GM19467 (cell line): ENCODE measurements at regions not wholly inside any gene's neighbourhood (a gene's known extent, or its start where the extent isn't known, plus 50 kb on each side); places are given as distances from the start of the nearest gene placed in this dataset.

Source experiments
- ATAC-seq: cut with Tn5 transposase; IDR thresholded peaks from one replicate; pipeline ENCODE4 v1.9.1; 2021; ENCODE audit warnings: mild to moderate bottlenecking, moderate library complexity; ENCODE audit not compliant: unreplicated experiment

- ATAC-seq, result no peak
These were observed 408.5 kb upstream of the SUCLG2 start for GRCh38 chr3:68062926-68063325.

- ATAC-seq, result no peak
These were observed 406.5 kb upstream of the SUCLG2 start for GRCh38 chr3:68060910-68061309.

- ATAC-seq, result no peak
These were observed 405.8 kb upstream of the SUCLG2 start for GRCh38 chr3:68060191-68060590.

- ATAC-seq, result no peak
These were observed 405.3 kb upstream of the SUCLG2 start for GRCh38 chr3:68059628-68060152.

DNA sequence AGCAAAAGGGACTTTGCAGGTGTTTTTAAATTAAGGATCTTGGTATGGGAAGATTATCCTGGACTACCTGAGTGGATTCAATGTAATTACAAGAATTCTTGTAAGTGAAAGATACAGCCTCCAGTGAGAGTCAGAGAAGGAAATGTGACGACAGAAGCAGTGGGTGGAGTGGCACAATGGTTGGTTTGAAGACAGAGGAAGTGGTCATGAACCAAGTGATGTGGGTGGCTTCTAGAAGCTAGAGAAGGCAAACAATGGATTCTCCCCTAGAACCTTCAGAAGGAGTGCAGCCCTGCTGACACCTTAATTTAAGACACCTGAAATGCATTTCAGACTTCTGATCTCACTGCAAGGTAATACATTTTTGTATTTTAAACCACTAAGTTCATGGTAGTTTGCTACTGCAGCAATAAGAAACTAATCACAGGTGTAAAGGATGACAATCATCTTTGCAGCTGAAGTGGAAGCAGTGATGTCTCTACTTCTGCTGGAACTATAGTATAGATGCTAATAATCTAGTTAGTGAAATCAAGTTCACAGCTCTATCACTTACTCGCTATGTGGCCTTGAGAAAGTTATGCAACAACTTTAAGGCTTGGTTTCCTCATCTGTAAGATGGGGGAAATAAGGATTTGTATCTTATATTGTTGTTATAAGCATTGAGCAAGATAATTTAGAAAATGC lies 403.4 kb upstream of the SUCLG2 start:
- no peak for ATAC-seq

DNA sequence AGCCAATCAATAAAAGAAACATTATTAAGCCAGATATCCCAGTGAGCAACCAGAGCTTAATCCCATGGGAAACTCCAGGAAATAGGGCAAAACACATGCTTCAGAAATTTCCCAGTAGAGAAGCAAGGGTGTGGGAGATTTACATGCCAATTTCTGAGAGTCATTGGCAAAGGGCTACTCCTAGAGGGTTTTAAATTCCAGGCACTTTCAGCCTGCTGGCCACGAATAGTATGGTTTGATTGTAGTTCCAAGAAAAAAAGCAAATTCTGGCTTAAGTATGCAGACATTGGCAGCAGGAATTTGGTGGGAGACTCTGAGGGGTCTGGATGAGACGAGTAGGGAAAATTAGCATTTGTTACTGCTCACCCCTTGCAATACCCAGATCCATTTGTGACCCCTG lies 402.1 kb upstream of the SUCLG2 start:
- ATAC-seq, result no peak

DNA sequence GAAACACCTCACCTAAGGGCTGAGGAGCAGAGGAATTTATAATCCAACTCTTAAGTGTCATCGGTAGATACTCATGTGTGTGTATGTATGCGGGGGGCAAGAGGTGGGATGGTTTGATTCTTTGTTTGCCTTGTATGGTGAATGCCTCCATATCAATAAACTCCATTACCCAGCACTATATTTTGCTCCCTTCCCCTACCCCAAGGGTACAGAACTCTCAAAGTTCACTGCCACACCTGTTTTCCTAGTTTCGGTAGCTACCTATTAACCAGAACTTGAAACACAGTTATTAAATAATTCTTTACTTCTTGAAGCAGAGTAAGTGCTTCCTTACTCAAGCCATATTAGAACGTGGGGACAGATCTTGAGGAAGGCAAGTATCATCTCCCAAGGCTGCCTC lies 400.8 kb upstream of the SUCLG2 start:
- no peak for ATAC-seq

DNA sequence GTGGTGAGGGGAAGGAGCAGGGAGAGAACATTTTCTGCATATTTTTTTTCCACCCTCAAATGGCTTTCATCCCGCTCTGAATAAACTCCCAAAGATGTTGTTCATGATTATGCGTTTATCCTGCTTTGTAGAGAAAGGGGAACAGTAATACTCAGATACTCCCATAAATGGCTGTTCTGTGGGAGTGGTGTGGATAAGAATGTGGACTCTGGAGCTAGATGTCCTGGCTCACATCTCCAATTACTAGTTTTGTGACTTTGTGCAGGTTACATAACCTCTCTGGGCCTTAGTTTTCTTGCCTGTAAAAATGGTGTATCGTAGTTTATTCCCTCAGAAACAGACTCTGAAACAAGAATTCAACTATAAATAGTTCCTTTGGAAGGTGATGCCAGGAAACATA lies 395.4 kb upstream of the SUCLG2 start:
- no peak for ATAC-seq

- no peak for ATAC-seq
These were observed 391.6 kb upstream of the SUCLG2 start for GRCh38 chr3:68045976-68046375.

- ATAC-seq, result no peak
These were observed 379.5 kb upstream of the SUCLG2 start for GRCh38 chr3:68033867-68034266.

- no peak for ATAC-seq
These were observed 377.8 kb upstream of the SUCLG2 start for GRCh38 chr3:68032209-68032608.

DNA sequence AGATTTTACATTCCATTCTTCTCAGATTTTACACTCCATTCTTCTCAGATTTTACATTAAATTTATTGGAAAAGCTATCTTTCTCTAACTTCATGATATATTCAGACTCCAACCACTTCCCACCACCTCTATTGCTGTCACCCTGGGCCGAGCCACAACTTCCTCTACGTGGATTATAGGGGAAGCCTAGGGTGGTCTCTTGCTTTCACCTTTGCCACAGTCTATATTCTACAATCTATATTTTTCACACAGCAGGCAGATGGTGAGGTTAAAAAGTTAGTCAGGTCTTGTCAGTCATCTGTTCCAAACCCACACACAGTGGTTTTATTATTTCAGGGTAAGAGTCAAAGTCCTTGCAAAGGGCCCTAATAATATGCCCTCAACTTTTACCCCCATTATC lies 370.8 kb upstream of the SUCLG2 start:
- ATAC-seq, result no peak

DNA sequence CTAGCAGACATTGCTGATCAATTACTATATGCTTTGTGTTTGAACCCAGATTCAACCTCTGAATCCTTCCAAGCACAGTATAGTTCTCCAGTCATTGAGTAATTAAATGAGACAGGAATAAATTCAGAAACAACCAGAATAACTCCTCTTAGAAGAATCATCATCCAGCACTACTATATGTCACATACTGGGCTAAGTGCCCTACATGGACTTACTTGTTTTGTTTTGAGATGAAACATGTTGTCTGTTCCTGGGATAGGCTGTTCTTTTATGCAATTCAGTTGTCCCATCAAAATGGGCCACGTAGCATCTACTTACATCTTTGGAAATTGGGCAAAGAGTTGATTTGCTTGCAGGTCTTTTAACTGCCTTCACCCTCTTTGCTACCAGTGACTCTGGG lies 365.5 kb upstream of the SUCLG2 start:
- ATAC-seq, result no peak

DNA sequence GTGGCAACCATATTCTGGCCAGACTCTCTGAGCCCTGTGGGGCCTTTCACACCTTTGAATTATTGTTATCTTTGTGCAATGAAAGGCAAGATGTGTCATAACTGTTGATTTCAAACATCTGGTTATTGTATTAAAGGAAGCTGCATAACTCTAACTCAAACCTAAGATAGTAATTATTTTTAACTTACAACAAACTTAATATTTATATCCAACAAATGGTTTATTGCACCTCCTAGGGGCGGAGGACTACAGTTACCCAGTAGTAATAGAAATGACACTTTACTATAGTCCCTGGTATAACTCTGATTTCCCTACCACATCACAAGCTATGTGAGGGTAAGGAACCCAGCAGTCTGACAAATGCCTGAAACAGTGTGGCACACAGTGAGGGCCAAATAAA lies 363.9 kb upstream of the SUCLG2 start:
- ATAC-seq, result no peak

GRCh38 chr3:68017069-68017468 lies 362.7 kb upstream of the SUCLG2 start:
- no peak for ATAC-seq

DNA sequence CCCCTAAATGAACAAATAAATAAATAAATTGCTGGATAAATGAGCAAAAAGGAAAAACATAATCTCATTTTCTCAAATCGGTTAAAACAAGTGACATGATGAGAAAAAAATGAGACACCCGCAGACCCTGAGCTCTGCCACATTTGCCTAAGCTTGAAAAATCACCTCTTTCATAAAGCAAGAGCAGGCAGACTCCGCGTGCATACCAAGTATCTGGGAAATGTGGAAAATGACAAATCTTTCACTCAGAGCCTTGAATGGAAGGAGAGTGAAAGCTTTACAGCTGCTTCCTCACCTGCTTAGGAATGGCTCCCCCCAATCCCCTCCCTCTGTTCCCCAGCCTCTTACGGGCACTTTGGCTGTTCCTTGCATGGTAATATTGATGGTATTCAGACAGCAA lies 355.5 kb upstream of the SUCLG2 start:
- ATAC-seq, result no peak

- no peak for ATAC-seq
These were observed 353.3 kb upstream of the SUCLG2 start for GRCh38 chr3:68007621-68008226.

GRCh38 chr3:68006646-68007045 lies 352.2 kb upstream of the SUCLG2 start:
- ATAC-seq, result no peak

GRCh38 chr3:68004091-68004490 lies 349.7 kb upstream of the SUCLG2 start:
- no peak for ATAC-seq

DNA sequence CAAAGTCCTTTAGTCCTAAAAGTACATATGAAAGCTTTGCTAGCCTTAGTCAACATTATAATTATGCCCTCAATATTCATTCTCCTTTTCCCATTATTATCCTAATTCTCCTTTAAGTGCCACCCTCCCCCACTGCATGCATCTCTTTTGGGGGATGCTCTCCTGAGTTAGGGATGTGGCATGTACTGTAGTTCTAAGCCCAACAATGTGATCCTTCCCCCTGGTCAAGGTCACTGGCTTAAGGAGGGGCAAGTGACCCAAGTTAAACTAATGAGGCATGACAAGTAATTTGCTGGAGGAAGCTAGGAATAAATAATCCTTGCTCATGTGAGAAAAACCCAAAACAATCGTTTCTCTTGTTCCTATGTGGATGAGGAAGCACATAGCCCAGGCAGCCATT lies 343.9 kb upstream of the SUCLG2 start:
- ATAC-seq, result no peak

DNA sequence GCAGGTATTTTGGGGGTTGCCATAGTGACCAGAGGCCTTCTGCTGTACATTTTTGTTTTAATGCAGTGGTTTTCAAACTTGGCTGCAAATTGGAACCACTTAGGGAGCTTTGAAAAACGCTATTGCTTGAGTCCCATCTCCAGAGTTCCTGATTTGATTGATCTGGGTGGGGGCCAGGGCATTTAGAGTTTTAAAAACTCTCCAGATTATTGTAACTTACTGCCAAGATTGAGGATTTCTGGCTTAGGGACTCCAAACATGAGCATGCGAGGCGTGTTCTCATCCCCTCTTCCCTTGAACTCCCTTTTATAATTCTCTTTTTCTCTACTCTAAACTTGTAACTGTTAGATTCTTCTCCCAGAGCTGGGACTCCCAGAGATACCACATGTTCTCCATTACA lies 340.8 kb upstream of the SUCLG2 start:
- ATAC-seq, result no peak

DNA sequence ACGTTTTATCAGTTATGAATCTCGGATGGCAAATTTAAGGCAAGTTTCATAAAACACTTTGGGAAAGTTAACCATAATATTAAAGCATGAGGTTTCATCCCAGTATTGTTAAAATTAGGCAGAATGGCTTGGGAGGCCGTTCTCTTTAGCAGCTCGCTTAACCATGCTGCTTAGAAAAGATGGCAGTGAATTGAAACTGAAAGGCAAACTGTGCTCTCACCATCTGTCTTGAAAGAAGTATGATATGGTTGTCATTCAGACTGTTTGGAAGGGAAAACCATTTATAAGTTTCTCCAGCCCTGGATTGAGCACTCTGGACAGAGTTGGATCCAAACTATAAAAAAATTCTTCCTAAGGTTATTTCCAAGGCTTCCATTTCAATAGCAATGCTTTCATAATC lies 332.3 kb upstream of the SUCLG2 start:
- ATAC-seq, result no peak

GRCh38 chr3:67983166-67983565 lies 328.8 kb upstream of the SUCLG2 start:
- no peak for ATAC-seq
